ENCODE measurements at regions not wholly inside any gene's neighbourhood (a gene's known extent, or its start where the extent isn't known, plus 50 kb on each side); places are given as distances from the start of the nearest gene placed in this dataset.

- TF ChIP-seq, protein P1, sequence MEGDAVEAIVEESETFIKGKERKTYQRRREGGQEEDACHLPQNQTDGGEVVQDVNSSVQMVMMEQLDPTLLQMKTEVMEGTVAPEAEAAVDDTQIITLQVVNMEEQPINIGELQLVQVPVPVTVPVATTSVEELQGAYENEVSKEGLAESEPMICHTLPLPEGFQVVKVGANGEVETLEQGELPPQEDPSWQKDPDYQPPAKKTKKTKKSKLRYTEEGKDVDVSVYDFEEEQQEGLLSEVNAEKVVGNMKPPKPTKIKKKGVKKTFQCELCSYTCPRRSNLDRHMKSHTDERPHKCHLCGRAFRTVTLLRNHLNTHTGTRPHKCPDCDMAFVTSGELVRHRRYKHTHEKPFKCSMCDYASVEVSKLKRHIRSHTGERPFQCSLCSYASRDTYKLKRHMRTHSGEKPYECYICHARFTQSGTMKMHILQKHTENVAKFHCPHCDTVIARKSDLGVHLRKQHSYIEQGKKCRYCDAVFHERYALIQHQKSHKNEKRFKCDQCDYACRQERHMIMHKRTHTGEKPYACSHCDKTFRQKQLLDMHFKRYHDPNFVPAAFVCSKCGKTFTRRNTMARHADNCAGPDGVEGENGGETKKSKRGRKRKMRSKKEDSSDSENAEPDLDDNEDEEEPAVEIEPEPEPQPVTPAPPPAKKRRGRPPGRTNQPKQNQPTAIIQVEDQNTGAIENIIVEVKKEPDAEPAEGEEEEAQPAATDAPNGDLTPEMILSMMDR (IDR thresholded peaks at IDR 0.05): no peak
- TF ChIP-seq POLR2A (IDR thresholded peaks at IDR 0.05): no peak
These were observed 279.4 kb downstream of the FAT4 start for GRCh38 chr4:125594056-125594602.

All from Peyer's patch (tissue), 4 donors.